NCI-H2227 (cell line): ENCODE measurements at regions not wholly inside any gene's neighbourhood (a gene's known extent, or its start where the extent isn't known, plus 50 kb on each side); places are given as distances from the start of the nearest gene placed in this dataset.

Experiments used
- DNase-seq: peaks from one replicate; lab custom pipeline; 2025; ENCODE audit not compliant: unreplicated experiment; lab: John Stamatoyannopoulos, UW

DNA sequence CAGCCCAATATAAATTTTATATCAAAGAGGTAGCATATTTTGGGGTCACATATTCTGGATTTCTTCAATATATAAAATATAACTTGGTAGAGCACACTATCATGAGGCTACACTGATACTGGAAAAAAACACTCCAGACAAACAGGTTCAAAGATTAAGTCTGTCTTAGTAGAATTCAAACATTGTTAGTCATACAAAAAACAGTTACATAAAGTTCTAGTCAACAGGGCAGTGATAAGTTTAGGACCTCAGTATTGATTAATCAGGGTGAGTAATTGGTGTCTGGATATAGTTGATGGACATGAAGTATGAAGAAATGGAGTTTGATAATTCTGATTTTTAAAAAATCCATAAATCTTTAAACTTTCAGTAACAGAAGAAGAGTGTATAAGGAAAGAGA, 1291.3 kb downstream of the FSTL5 start:
- no peak for DNase-seq

DNA sequence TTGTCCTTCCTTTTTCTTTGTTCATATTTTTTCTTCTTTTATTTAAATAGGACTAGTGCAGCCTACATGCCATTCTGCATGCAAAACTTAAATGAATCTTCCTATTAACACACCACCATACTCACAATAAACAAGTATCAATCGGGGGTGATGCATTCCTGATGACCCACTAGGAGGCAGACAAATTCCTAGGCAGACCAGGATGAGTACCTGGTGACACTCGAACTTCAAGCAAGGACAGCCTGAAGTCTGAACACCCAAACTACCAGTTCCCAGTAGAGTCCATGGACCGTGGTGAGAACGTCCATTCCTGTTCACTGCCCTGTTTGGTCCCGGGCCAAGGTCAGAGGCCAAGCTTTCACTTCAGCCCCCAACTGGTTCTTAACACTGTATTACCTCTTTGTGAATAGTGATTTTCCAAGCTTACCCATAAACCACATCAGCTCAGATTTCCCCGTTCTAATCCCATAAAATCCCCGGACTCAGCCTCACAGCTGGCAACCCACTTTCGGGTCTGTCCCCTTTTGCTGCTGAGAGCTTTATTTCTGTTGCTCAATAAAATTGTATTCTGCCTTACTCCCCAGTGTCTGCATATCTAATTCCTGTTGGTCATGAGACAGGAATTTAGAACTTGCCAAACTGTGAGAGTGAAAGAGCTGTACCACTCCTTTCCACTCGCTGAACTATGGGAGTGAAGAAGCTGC, 1286.6 kb downstream of the FSTL5 start:
- no peak for DNase-seq

DNA sequence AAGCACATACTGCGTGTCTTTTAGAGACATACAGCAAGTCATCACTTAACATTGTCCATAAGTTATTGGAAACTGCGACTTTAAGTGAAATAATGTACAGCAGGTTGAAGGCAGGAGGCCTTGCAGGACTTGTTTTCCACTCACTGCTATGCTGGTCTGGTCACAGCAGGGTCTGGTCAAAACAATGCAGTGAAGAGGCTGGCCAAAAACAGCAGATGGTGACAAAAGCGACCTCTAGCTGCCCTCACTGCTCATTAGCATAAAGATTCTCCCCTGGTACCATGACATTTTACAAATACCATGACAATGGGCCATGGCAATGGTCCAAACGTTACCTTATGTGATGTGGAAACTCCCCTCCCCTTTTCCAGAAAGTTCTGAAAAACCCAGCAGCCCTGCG, 1283.6 kb downstream of the FSTL5 start:
- no peak for DNase-seq

DNA sequence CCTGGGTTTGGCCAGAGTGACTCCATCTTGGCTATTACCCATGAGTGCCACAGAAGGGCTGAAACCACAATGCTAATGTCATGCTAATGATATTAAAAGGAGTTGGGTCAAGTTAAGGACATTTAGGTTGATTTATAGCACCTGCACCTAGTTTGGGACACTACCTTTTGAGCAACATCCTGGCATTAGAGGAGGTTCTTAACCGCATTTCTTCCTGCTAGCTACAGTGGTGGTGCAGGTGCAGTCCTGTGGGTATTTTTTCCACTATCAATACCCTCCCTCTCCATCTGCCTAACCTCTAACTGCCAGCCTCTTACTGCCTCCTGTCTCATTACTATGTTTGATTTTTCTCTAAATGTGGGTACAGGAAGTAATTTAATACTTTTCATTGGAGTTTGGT, 1276.1 kb downstream of the FSTL5 start:
- DNase-seq: no peak

DNA sequence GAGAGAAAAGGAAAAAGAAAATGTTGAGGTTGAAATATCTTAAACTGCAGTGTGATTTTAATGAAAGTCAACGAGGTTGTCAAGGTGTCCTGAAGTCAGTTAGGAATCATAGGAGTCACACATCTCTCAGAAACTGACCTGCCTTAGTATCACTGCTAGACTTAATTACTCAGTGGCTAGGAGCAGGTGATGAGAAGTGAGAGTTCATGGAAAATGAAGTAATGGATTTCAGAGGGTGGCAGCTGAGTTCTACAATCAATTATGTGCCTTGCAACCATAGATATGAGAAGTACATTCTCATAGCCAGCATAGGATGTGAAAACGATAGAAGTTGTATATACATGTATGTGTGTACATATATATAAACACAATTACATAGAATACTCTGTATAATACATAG, 1269.7 kb downstream of the FSTL5 start:
- DNase-seq: no peak

DNA sequence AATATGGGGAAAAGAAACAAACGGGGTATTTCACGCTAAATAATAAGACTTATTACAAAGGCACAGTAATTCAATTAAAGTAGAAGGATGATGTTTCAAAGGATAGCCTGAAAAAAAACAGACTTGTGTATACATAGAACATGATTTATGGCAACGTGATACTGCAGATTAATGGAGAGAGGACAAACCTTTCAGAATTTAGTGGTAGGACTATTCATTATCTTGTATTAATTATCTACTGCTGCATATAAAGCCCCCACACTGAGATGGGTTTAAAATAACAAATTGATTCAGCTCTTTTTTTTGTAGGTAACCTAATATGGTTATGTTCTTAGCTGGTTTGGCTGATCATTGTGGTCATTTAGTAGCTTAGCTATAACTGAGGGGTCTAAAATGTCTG, 1269.0 kb downstream of the FSTL5 start:
- DNase-seq: no peak

DNA sequence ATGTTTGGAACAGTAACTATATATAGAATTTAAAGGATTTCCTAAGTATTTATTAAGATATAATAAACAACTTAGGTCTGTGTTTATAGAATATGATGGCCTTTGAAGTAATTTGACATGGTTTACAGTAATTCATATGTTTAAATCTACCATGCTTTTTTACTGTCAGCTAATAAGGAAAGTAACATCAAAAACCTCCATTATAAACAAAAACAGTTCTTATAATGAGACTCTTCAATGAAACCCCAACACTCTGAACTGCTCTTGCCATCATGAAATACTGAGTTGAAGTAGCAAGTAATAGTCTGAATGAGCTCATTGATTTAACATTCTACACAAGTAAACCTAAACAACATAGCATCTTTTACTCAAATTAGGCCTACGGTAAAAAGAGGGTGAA, 1236.5 kb downstream of the FSTL5 start:
- no peak for DNase-seq

DNA sequence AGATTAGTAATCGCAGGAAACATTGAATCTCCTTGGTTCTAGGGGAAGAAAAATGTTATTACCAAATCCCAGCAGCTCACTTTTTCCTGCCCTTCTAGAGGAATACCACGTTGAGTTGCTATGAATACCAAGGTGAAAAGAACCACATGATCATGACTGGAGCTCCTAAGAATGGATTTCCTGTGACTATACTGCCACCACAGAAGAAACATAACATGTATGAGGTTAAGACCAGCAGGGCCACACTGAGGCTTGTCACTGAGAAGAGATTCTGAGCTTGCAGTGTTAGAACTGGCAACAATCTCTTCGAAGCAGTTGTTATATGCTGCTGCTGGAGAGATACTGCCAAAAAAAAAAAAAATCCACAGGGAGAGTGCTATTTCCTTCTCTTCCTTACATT, 1235.3 kb downstream of the FSTL5 start:
- DNase-seq: no peak

DNA sequence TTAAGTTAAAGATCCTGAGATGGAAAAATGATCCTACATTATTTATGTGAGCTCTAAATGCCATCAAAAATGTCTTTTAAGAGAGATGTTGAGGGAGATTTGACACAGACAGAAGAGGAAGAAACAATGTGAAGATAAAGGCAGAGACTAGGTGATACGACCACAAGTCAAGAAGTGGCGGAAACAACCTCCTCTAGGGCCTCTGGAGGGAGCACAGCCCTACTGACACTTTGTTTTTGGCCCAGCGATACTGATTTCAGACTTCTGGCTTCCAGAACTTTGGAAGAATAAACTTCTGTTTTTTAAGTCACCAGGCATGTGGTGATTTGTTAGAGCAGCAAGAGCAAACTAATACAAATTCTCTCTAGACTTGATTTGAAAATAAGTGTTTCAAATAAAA, 1216.1 kb downstream of the FSTL5 start:
- no peak for DNase-seq

DNA sequence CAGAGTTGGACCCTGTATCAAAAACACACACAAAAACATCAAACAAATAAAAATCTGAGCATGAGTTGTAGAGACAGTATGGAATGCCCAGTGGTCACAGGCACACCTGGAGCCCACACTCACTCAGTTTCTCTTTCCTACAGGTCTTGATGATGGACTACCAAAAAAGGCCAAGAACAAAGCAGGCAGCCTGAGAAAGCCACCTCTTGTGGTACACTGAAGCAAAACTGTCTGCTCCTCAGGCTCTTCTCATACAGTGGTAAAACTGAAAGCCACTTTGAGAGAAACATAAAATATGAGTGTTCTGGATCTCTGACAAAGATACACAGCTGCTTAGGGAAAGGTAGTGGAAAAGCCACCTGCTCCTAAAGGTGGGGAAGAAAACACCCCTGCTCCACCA, 1206.9 kb downstream of the FSTL5 start:
- no peak for DNase-seq

DNA sequence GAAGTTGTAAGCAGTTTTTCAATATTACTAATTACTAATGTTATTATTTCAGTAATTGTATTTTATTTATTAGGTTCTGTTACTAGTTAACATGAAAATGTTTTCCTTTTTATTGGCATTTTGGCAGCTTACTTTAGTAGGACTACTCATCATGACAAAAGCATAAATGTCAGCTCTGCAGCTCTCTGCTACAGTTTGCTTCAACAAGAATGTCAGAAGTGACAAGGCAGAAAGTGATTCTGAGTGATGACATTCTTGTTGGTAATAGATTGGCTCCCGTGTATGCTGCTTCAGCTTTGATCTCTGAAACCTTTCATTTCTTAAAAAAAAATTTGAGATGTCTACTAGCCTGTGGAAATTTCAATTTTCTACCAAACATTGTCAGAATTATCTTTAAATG, 1193.9 kb downstream of the FSTL5 start:
- DNase-seq: no peak

DNA sequence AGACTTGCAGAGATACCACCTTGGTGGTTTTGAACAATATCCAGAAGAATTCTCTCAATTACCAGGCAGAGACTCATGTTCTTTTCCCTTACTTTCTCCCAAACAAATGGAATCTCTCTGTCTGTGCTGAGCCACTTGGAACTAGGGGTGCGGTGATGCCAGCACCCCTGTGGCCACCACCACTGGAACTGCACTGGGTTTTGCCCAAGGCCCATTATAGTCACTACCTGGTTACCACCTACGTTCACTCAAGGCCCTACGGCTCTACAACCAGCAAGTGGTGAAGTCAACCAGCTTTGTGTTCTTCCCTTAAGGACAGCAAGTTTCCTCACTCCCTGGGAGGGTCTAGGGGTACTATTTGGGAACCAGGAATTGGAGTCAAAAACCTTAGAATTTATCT, 1183.7 kb downstream of the FSTL5 start:
- no peak for DNase-seq

DNA sequence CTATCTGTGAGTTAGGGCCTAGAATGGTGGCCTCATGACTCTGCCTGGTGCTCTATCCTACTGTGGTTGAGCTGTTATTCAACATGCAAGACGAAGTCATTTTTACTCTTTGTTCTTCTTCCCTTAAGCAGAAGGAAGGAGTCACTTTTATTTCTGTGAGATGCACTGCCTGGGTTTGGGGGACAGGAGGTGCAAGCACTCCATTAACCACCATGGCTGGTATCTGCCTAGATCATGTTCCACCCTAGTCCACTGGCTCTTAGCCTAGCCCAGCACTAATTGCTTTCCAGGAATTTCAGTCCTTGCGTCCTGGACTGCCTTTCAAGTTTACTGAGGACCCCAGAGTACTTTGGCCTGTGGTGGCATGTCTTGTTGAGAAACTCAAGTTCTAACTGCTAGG, 1182.7 kb downstream of the FSTL5 start:
- DNase-seq: no peak

DNA sequence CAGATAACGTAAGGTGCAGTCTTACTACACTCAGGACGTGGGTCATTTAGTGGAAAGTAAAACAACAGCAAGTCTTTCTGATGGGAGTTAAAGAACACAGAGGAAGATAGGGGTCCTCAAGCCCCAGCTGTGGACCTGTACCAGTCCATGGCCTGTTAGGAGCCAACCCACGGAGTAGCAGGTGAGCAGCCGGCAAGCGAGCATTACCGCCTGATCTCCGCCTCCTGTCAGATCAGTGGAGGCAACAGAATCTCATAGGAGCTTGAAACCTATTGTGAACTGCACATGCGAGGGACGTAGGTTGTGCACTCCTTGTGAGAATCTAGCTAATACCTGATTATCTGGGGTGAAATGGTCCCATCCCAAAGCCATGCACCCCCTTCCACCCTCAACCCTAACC, 1180.8 kb downstream of the FSTL5 start:
- no peak for DNase-seq

DNA sequence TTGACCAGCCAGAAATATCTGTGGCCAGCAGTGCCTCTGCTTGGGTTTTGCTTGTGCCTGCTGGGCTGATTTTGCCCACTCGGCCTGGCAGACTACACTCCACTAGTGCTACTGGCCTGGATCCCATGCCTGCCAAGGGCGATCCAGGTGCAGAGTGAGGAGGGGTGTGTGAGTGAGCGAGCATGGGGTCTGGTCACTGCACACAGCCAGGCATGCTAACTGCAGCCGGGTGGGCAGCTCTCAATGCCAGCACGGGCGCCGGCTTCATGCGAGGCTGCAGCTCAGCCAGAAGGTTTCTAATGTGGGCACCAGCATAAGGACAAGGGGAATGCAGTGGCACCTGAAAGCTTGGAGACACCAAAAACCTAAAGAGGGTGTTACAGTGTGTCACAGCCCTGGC, 1161.4 kb downstream of the FSTL5 start:
- no peak for DNase-seq

DNA sequence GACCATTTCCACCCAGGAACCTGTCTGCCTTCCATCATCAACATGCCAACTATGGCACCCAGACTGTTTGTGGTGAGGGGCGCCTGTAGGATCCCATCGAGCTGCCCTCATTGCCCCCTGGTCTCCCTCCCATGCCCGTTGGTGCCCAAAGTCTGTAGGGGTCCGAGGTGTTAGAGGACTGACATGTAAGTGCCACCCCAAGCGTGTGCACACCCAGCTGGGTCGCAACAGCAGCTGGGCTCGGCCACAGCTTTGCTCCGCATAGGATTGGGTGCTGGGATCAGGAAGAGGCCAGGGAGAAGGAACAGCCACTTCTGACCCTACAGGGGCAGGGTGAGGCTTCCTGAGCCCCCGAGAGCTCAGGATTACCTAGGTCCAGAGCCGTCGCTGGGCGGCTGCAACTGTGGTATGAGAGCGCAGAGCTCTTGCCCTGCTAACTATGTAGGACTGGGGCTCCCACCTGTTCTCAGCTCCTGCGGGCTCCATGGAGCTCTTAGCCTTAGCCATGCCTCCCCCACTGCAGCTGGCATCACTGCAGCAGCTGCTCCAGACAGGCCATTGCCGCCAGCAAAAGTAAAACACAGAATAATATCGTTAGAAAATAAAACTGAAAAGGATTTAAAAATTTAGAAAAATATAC, 1160.3 kb downstream of the FSTL5 start:
- DNase-seq: no peak

DNA sequence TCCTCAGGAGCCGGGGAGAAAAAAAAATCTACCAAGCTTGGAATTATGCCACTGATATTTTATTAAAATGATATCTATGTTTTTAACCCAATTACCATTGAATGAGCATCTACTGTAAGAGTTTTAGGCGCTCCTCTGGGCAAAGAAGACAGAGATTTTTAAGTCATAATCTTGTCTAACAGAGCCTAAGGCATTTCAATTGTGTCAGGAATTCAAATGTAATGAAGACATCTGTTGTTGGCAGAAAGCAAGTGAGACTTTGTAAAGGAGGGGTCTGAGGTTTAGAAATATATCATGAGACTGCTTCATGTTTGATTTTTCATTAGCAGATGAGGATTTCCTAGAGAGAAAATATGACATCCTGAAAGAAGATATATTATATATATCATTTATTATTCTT, 1158.1 kb downstream of the FSTL5 start:
- DNase-seq: no peak

DNA sequence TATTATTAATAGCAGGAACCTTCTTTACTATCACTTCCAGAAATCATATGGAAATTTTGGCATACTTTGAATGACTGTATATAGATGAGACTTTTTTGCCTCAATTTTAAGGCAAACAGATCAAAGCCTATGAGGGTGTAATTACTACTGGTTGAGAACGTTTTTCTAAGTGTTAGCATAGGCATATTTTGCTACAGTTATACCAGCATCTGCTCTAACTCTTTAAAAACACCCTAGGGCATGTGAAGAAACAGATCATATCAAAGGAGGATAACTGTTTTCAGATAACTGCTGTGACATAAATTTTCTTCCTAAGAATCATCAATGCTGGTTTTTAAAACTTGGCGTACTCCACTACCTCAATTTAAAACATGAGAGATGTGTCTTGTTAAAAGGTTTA, 1155.3 kb downstream of the FSTL5 start:
- DNase-seq: no peak

DNA sequence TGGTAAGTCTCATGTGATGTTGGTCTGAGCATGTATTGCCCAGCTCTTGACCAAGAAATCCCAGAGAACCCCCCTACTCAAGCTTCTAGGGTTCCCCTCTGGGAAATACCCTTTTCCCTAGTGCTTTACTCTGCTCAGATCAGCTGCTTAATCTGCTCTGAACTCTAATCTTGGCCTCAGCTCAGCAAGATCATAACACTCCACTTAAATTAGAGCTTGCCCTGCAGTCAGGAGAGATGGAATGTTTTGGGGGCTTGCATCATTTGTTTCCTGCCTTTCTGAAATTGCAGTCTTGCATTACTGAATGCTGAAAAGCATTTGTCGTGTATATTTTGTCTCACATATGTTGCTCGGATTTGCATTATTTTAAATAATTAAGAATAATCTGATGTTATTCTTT, 1153.6 kb downstream of the FSTL5 start:
- DNase-seq: no peak
